ENCODE measurements at regions not wholly inside any gene's neighbourhood (a gene's known extent, or its start where the extent isn't known, plus 50 kb on each side); places are given as distances from the start of the nearest gene placed in this dataset.
"Not testable (repeated sequence)": the region's sequence is repeated elsewhere in the genome, so short reads cannot be mapped to it uniquely, and the experiment has no call there.

- DNase-seq = no peak
Observed at GRCh38 chr1:25020173-25020845, 90.2 kb upstream of the RUNX3 start.

- DNase-seq = no peak
Observed at GRCh38 chr1:25019337-25020172, 89.5 kb upstream of the RUNX3 start.

DNA sequence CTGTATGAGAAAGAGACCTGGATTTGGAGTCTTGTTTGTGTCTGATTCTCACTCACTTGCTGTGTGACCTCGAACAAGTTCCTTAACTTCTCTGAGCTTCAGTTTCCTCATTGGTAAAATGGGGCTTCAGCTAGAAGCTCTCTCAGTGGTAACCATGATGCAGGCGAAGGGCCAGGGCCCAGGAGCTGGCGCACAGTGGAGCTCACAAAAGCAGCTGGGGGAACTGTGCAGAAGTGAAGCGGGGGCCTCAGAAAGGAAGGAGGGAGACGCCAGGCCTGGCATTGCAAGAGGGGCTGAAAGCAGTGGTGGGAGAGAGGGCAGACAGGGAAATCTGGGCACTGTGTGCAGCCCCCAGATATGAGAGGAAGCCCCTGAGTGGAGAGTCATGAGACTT, 88.9 kb upstream of the RUNX3 start:
- DNase-seq = no peak

DNA sequence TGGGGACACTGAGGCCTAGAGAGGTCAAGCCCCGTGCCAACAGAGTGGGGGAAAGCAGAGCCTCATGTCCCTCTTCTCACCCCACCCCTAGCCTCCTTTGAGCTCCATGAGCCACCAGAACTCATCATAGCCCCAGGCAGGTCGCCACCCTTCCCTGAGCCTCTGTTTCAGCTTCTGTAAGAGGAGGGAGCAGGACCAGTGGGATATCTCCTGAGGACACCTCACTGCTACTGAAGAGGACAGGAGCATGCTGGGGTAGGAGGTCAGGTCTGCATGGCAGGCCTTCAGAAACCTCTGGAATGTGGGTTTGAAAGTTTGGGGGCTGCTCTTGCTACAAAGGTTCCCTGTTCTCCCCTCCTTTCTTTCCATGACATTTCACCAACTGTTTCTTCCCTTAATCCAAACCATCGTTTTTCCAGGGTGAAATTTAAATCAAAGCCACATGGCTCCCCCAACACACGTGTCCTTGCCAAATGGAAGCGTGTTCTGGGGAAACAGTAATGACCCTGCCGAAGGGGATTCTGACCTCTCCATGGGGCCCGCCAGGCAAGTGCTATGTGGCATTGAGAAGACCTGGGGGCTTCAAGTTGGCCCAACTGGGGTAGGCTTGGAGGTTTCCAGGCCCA, 88.1 kb upstream of the RUNX3 start:
- no peak for DNase-seq

GRCh38 chr1:25017436-25018109, 87.5 kb upstream of the RUNX3 start:
- no peak for DNase-seq

GRCh38 chr1:25012966-25013962, 83.2 kb upstream of the RUNX3 start:
- no peak for DNase-seq

DNA sequence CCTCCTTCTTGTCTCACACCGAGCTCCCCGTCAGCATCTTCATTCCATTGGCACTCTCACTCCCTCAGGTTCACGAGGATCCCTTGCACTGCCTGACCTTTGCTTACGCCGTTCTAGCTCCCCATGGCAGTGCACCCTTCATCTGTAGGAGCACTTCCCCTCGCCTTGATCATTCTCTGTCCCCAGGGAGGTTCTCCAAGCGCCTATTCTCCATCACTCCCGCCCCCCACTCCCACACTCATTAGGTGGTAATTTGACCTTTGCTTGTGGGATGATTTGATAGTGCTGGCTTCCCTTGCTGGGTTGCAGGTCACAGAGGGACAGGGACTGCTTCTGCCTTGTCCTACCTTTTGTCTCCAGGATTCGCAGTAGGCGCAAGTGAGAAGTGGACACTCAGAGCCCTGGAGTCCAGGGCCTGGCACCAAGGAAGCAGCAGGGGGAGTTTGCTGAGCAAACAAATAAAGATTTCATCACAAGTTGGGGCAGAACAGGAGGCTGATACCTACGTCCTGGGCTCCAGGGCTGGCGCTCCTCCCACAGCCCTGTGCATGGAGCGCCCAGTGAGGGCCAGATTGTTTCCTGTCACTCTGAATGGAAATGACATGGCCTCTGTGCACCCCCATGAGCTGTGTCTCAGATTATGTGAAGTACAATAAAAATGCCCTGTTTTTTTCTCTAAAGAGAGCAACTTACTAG, 82.0 kb upstream of the RUNX3 start:
- DNase-seq = no peak

DNA sequence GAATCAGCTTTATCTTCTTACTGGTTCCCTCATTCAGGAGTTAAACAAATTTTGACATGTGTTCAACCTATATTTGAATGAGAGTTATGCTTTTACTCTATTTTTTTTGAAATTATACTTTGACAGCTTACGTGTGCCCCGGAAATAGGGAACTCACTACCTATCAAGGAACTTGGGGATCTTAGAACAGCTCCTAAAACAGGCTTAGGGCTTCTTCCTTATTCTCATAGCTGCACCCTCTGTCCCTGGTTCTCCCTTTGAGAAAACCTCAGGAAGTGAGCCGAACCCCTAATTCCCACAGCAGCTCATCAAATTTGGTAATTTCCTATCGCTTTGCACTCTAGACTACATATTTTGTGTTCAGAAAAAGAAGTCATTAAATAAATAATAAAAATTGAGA, 81.2 kb upstream of the RUNX3 start:
- DNase-seq = no peak

DNA sequence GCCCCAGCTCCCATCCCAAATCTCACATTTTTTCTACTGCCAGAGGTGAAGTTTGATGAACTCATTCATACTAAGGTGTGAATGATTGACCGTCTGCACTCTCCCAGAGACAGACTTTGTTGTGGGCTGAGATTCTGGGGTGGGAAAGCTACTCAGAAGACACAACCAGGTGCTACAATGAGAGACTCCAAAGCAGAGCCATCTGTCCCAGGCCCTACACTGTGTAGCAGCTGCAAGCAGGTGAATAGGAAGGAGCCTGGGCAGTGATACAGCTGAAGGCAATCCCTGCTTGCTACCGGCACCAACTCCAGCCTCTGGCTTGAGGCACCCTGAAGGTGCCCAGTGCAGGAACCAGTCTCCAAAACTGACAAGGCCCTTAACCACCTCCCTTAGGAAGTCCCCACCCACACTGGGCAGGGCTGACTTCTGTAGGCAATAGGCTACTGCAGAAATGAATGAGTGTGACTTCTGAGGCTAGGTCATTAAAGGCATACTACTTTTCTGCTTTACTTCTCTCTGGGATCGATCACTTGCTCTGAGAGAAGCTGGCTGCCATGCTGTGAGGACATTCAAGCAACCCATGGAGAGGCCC, 79.7 kb upstream of the RUNX3 start:
- no peak for DNase-seq

- no peak for DNase-seq
Observed at GRCh38 chr1:25008192-25008485, 78.1 kb upstream of the RUNX3 start.

DNA sequence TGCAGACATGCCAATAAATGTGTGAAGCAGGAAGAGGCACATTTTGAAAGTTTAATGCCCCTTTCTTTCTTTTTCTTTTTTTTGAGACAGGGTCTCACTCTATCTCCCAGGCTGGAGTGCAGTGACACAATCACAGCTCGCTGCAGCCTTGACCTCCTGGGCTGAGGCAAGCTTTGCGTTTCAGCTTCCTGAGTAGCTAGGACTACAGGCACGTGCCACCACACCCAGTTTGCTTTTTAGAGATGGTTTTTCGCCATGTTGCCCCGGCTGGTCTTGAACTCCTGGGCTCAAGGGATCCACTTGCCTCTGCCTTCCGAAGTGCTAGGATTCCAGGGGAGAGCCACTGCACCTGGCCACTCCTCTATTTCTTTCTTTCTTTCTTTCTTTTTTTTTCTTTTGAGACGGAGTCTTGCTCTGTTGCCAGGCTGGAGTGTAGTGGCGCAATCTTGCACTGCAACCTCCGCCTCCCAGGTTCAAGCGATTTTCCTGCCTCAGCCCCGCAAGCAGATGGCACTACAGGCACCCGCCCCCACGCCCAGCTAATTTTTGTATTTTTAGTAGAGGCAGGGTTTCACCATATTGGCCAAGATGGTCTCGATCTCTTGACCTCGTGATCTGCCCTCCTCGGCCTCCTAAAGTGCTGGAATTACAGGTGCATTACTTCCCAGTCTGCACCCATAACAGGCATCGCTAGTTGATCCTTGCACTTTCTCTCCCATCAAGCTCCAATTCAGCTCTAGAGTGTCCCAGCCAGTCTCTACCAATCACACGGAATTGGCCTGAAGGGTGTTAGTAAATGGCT, 77.5 kb upstream of the RUNX3 start:
- DNase-seq = not testable (repeated sequence)

DNA sequence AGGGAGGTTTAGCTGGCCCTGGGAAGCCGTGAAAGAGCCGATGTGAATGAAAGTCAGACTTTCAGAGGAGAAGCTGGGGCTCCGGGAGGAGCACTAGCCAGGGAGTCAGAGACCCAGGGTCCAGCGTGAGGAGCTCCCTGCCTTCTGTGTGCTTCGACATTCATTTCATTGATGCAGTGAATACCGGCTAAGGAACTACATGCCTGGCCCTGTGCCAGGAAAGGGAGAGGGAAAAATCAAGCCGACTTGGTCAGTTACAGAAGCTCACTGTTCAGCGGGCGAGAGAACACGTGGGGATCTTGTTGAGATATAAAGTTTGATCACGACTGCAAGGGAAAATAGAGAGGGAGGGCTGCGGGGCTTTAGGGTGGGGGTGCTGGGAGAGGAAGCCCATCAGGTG, 76.7 kb upstream of the RUNX3 start:
- DNase-seq = no peak

DNA sequence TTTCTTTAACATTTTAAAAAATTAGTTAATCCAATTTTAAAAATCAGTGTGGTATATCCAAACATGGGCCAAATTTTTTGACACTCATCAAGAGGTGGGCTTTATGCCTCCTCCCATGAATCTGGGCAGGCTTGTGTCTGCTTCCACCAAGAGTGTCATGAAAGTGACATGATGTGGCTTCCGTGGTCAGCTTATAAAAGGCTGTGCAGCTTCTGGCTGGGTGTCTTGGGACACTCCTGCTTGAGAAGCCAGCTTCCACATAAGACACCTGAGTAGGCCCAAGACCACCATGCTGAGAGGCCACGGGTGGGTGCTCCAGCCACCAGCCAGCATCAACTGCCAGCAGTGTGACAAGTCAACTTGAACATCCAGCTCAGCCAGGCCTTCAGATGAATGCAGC, 74.3 kb upstream of the RUNX3 start:
- no peak for DNase-seq

GRCh38 chr1:25003457-25004190, 73.5 kb upstream of the RUNX3 start:
- no peak for DNase-seq

DNA sequence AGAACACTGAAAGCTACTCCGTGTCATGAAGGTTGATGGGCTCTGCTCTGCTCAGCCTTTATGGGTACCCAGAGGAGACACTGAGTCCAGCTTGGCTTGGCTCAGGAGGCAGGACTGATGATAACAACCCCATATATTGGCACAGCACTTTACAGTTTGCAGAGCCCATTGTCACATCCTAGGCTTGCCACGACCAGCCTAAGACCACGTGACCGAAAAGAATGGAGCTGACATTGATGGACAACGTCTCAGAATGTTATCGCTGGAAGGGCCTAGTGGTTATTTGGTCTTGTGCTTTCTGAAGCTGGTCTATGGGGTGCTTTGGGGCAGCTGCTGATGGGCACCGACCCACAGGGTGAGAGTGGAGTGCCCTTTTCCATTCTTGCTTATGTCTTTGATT, 72.9 kb upstream of the RUNX3 start:
- no peak for DNase-seq

GRCh38 chr1:25001125-25001915, 71.2 kb upstream of the RUNX3 start:
- no peak for DNase-seq

- no peak for DNase-seq
Observed at GRCh38 chr1:24999906-25000305, 69.8 kb upstream of the RUNX3 start.

GRCh38 chr1:24999426-24999825, 69.3 kb upstream of the RUNX3 start:
- no peak for DNase-seq
